ENCODE measurements at regions not wholly inside any gene's neighbourhood (a gene's known extent, or its start where the extent isn't known, plus 50 kb on each side); places are given as distances from the start of the nearest gene placed in this dataset.

GRCh38 chr4:60588556-60588955, 611.6 kb upstream of the ADGRL3 start:
- H3K27me3 Mint-ChIP-seq (ENCODE audit: low read depth), result no peaks in the 10 kb centered on the region
- no peak overlapping the region for H3K27ac Mint-ChIP-seq
- no peaks in the 10 kb centered on the region for H3K36me3 Mint-ChIP-seq (ENCODE audit: low read depth)

GRCh38 chr4:60589425-60589824, 610.7 kb upstream of the ADGRL3 start:
- no peaks in the 10 kb centered on the region for H3K36me3 Mint-ChIP-seq (ENCODE audit: low read depth)
- H3K4me3 Mint-ChIP-seq, result no peak overlapping the region
- peaks cover 21% of the 10 kb centered on the region for H3K9me3 Mint-ChIP-seq
- H3K27me3 Mint-ChIP-seq (ENCODE audit: low read depth), result no peaks in the 10 kb centered on the region
- H3K27ac Mint-ChIP-seq, result no peak overlapping the region
- H3K4me1 Mint-ChIP-seq (ENCODE audit: low read depth), result no peaks in the 10 kb centered on the region

More at GRCh38 chr4:60588556-60588955, 611.6 kb upstream of the ADGRL3 start:
- Mint-ChIP-seq H3K4me3 (no peak overlapping the region), H3K4me1 (ENCODE audit: low read depth) (no peaks in the 10 kb centered on the region), H3K9me3 (peaks cover 20% of the 10 kb centered on the region)

DNA sequence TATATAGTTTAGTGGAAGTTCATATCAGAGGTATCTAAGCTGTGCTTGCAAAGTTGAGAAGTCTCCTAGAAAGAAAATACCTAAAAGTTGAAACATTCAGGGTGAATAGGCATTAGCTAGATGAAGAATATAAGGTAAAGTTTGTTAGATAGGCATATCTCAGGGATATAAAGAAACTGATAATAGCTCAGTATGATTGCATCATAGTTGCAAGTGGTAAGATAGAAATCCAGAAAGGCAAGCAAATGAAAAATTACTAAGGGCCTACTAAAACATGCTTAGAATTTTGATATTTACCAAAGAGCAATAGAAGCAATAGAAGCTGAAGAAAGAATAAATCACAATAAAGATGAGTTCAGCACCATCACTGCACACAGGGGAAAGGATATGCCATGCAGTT, 610.0 kb upstream of the ADGRL3 start:
- peaks cover 24% of the 10 kb centered on the region for H3K9me3 Mint-ChIP-seq
- H3K4me3 Mint-ChIP-seq, result no peak overlapping the region
- no peaks in the 10 kb centered on the region for H3K27me3 Mint-ChIP-seq (ENCODE audit: low read depth)
- no peak overlapping the region for H3K27ac Mint-ChIP-seq
- no peaks in the 10 kb centered on the region for H3K4me1 Mint-ChIP-seq (ENCODE audit: low read depth)
- H3K36me3 Mint-ChIP-seq (ENCODE audit: low read depth), result no peaks in the 10 kb centered on the region

DNA sequence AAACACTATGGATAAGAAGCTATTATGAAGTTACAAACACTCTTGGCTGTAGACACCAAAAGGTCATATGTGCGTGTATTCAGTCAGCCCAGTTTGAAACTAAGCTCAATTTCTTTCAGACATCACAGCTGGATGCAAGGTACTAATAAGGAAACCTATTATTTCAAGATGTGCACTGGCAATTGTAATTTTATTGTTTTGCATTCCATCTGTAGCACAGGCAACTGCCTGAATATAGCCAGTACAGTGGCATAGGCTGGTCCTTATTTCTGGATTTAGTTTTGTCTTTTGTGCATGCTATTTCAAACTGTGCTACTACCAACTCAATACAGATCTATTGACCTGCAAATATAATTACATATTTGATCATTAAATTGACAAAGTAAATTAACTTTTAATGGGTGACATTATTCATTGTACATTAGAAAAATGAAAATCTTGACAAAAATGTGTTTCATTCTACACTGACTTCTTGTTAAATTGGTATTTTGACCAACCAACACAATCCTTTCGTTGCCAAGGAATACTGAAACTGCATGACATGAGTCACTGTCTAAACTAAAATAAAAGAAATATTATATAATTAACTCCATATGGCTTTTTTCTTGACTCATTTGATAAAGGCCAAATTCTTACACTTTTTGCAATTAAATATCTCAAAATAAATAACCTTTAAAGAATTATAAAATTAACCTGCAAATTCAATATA, 594.3 kb upstream of the ADGRL3 start:
- Mint-ChIP-seq H3K4me1 (ENCODE audit: low read depth) (no peaks in the 10 kb centered on the region), H3K9me3 (peaks cover 23% of the 10 kb centered on the region), H3K36me3 (ENCODE audit: low read depth) (no peaks in the 10 kb centered on the region), H3K4me3 (no peak overlapping the region), H3K27ac (no peak overlapping the region), H3K27me3 (ENCODE audit: low read depth) (no peaks in the 10 kb centered on the region)

- Mint-ChIP-seq H3K9me3 (peaks cover 28% of the 10 kb centered on the region), H3K36me3 (ENCODE audit: low read depth) (no peaks in the 10 kb centered on the region), H3K4me3 (no peak overlapping the region), H3K4me1 (ENCODE audit: low read depth) (no peaks in the 10 kb centered on the region), H3K27me3 (ENCODE audit: low read depth) (no peaks in the 10 kb centered on the region), H3K27ac (no peak overlapping the region)
Observed at GRCh38 chr4:60611762-60612496, 588.2 kb upstream of the ADGRL3 start.

DNA sequence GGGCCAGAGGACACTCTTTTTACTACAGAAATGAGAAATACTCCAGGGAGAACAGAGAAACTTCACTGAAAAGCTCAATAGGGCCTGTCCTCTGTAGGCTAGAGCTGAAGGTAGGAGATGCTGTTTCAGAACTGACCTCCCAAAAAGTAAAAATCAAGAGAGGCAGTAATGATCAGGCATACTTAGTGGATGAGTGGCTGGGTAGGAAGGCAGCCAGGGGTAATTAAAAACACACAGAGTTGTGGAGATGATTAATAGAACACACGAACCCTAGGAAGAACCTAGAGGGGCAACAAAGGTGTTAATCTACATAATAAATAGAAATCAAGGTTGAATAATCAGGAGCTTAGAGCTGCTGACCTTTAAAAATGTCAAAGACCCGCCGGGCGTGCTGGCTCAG, 582.4 kb upstream of the ADGRL3 start:
- Mint-ChIP-seq H3K9me3 (peaks cover 29% of the 10 kb centered on the region), H3K4me3 (no peak overlapping the region), H3K27ac (no peak overlapping the region), H3K36me3 (ENCODE audit: low read depth) (no peaks in the 10 kb centered on the region), H3K27me3 (ENCODE audit: low read depth) (no peaks in the 10 kb centered on the region), H3K4me1 (ENCODE audit: low read depth) (no peaks in the 10 kb centered on the region)

GRCh38 chr4:60619531-60620305, 580.4 kb upstream of the ADGRL3 start:
- H3K36me3 Mint-ChIP-seq (ENCODE audit: low read depth), result no peaks in the 10 kb centered on the region
- H3K4me3 Mint-ChIP-seq, result no peak overlapping the region
- no peak overlapping the region for H3K27ac Mint-ChIP-seq
- no peaks in the 10 kb centered on the region for H3K27me3 Mint-ChIP-seq (ENCODE audit: low read depth)
- no peaks in the 10 kb centered on the region for H3K4me1 Mint-ChIP-seq (ENCODE audit: low read depth)
- peaks cover 23% of the 10 kb centered on the region for H3K9me3 Mint-ChIP-seq

DNA sequence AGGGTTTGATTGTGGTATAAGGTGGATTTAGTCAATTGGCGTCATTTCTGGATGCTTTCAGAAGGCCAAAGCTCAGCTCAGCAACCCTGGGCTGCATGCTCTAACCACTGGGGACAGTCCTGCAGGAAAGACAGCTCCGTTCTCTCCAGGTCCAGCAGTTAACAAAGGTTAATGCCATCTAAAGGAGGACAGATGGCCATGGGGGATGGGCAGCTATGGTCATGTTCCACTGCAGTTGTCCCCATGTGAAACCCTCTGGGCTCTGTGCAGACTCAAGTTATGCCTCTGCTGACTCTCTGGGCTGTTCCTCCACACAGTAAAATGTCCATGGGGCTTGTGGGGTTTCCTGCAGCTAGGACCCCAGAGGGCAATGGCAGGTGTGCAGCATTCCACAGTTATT, 562.1 kb upstream of the ADGRL3 start:
- Mint-ChIP-seq H3K4me1 (ENCODE audit: low read depth) (no peaks in the 10 kb centered on the region), H3K27ac (no peak overlapping the region), H3K4me3 (no peak overlapping the region), H3K36me3 (ENCODE audit: low read depth) (no peaks in the 10 kb centered on the region), H3K27me3 (ENCODE audit: low read depth) (no peaks in the 10 kb centered on the region), H3K9me3 (peaks cover 17% of the 10 kb centered on the region)

- Mint-ChIP-seq H3K36me3 (ENCODE audit: low read depth) (no peaks in the 10 kb centered on the region), H3K27me3 (ENCODE audit: low read depth) (no peaks in the 10 kb centered on the region), H3K27ac (no peak overlapping the region), H3K4me3 (no peak overlapping the region), H3K9me3 (peaks cover 3% of the 10 kb centered on the region), H3K4me1 (ENCODE audit: low read depth) (no peaks in the 10 kb centered on the region)
Observed at GRCh38 chr4:60648774-60649173, 551.4 kb upstream of the ADGRL3 start.

DNA sequence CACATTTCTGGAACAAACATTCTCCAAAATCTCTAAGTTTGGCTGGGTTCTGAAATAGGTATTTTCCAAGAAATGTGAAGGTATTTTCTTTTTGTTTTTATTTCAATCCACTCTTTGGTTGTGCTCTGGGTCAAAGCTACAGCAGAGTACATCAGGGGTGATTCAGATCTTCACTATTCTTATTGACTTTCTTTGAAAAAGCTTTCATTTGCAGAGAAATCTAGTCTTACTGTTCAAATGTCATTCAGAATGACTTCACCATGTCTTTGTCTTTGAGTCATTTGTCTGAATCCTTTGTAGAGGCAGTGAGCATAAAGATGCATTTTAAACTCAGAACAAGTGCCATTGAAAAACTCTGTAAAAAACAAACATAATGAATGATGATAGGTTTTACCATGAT, 547.2 kb upstream of the ADGRL3 start:
- Mint-ChIP-seq H3K27me3 (ENCODE audit: low read depth) (no peaks in the 10 kb centered on the region), H3K4me3 (no peak overlapping the region), H3K27ac (no peak overlapping the region), H3K36me3 (ENCODE audit: low read depth) (no peaks in the 10 kb centered on the region), H3K9me3 (peaks cover 3% of the 10 kb centered on the region), H3K4me1 (ENCODE audit: low read depth) (no peaks in the 10 kb centered on the region)

GRCh38 chr4:60655356-60655755, 544.8 kb upstream of the ADGRL3 start:
- H3K27ac Mint-ChIP-seq, result no peak overlapping the region
- no peak overlapping the region for H3K4me3 Mint-ChIP-seq
- no peaks in the 10 kb centered on the region for H3K4me1 Mint-ChIP-seq (ENCODE audit: low read depth)
- H3K9me3 Mint-ChIP-seq, result peaks cover 7% of the 10 kb centered on the region
- no peaks in the 10 kb centered on the region for H3K27me3 Mint-ChIP-seq (ENCODE audit: low read depth)
- no peaks in the 10 kb centered on the region for H3K36me3 Mint-ChIP-seq (ENCODE audit: low read depth)

DNA sequence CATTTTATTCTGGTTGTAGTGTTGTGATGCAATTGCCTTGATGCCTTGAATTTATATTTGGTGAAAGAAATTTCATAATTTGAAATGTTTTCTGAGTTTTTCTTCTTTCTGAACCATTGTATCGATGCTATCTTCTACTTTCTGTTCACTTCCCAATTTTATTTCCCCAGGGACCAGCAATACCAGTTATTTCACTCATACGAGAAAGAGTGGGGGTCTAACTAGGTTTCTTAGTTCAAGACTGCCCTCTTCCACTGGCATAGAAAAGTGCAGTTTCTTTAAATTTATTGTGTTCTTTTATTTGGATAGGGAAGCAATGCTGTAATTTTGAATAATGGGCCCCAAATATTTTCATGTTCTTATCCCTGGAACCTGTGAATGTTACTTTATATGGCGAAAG, 544.0 kb upstream of the ADGRL3 start:
- Mint-ChIP-seq H3K9me3 (peaks cover 7% of the 10 kb centered on the region), H3K27me3 (ENCODE audit: low read depth) (no peaks in the 10 kb centered on the region), H3K36me3 (ENCODE audit: low read depth) (no peaks in the 10 kb centered on the region), H3K4me1 (ENCODE audit: low read depth) (no peaks in the 10 kb centered on the region), H3K4me3 (no peak overlapping the region), H3K27ac (no peak overlapping the region)

DNA sequence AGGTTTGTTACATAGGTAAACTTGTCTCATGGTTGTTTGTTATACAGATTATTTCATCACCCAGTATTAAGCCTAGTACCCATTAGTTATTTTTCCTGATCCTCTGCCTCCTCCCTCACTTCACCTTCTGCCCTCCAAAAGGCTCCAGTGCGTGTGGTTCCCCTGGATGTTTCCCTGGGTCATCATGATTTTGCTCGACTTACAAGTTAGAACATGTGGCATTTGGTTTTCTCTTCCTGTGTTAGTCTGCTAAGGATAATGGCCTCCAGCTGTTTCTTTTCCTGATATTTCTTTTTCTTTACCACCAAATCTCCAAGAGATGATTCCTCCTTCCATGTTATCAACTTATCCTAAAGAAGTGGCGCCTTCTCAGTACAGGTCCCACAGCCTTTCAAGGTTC, 543.1 kb upstream of the ADGRL3 start:
- Mint-ChIP-seq H3K27ac (no peak overlapping the region), H3K9me3 (peaks cover 11% of the 10 kb centered on the region), H3K4me3 (no peak overlapping the region), H3K36me3 (ENCODE audit: low read depth) (no peaks in the 10 kb centered on the region), H3K27me3 (ENCODE audit: low read depth) (no peaks in the 10 kb centered on the region), H3K4me1 (ENCODE audit: low read depth) (no peaks in the 10 kb centered on the region)

DNA sequence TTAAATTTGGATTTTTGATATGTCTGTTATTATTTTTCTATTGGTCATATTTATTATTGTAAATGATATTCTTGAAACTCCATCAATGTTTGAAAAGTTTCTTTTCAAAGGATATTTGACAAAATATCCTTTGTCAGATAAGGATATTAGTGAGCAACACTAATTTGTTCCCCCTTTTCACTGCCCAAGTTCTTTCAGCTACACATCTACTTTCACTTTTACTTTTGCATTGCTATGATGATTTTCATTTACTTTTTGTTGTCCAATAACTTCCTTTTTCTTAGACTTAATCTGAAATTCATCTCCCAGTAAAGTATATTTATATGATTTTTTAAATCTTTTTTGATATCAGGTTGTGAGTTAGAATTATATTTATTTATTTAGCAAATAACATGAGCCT, 542.3 kb upstream of the ADGRL3 start:
- Mint-ChIP-seq H3K9me3 (peaks cover 11% of the 10 kb centered on the region), H3K4me3 (no peak overlapping the region), H3K27me3 (ENCODE audit: low read depth) (no peaks in the 10 kb centered on the region), H3K4me1 (ENCODE audit: low read depth) (no peaks in the 10 kb centered on the region), H3K36me3 (ENCODE audit: low read depth) (no peaks in the 10 kb centered on the region), H3K27ac (no peak overlapping the region)

DNA sequence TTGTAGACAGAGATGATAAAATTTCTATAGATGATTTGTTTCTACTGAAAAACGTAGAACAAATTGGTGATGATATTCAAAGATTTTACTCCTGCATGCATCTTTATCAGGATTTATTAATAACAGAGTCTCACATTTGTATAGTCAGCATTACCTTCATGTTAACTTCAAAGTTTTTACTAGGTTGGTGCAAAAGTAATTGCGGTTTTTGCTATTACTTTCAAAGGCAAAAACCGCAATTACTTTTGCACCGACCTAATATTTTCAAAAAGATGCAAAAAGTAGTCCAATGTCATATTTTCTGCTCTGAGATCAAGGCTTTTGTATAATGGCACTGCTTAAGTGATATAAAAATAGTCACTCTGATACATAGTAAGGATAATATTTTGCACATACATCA, 536.4 kb upstream of the ADGRL3 start:
- Mint-ChIP-seq H3K4me3 (no peak overlapping the region), H3K9me3 (peaks cover 7% of the 10 kb centered on the region)

More for the DNA sequence above, 536.4 kb upstream of the ADGRL3 start:
- H3K27ac Mint-ChIP-seq, result no peak overlapping the region
- no peaks in the 10 kb centered on the region for H3K36me3 Mint-ChIP-seq (ENCODE audit: low read depth)
- H3K27me3 Mint-ChIP-seq (ENCODE audit: low read depth), result no peaks in the 10 kb centered on the region
- no peaks in the 10 kb centered on the region for H3K4me1 Mint-ChIP-seq (ENCODE audit: low read depth)
